Peyer's patch (tissue), 4 donors: ENCODE measurements at regions not wholly inside any gene's neighbourhood (a gene's known extent, or its start where the extent isn't known, plus 50 kb on each side); places are given as distances from the start of the nearest gene placed in this dataset.

Experiments
- CTCF ChIP-seq, 6 experiments: fragments of 450-650 bp in 4 of 6; fragments of 200-600 bp in 2 of 6; sonication (generic) in 1 of 6; IDR thresholded peaks; one replicate each; pipeline ENCODE4 v1.5.1; 2017 to 2019; ENCODE audit warnings: antibody characterized with exemption in 6 of 6, mild to moderate bottlenecking in 3 of 6, moderate library complexity in 1 of 6
- POLR2A ChIP-seq, 2 donors: fragments of 450-650 bp; IDR thresholded peaks; one replicate each; pipeline ENCODE4 v1.5.1; 2017; ENCODE audit warnings: antibody characterized with exemption in 2 of 2, mild to moderate bottlenecking in 2 of 2, moderate library complexity in 2 of 2

GRCh38 chr9:129316281-129317030 lies 138.4 kb upstream of the IER5L start:
- TF ChIP-seq CTCF (IDR thresholded peaks at IDR 0.05) (no peak), POLR2A (IDR thresholded peaks at IDR 0.05) (no peak)
